ENCODE measurements at regions not wholly inside any gene's neighbourhood (a gene's known extent, or its start where the extent isn't known, plus 50 kb on each side); places are given as distances from the start of the nearest gene placed in this dataset.

- no peaks in the 10 kb centered on the region for H3K36me3 ChIP-seq (ENCODE audit: control insufficient read depth in 1 of 2, insufficient read depth in 2 of 2, low read length in 2 of 2)
- H3K27me3 ChIP-seq (ENCODE audit: insufficient read depth, low read length), result peaks cover 4% of the 10 kb centered on the region
- no peak overlapping the region for H3K9ac ChIP-seq (ENCODE audit: low read length)
- BruUV-seq (replicated peaks), result no TSS peak
- intact Hi-C loops (cut with micrococcal nuclease), result no loop called here
- H3K4me3 ChIP-seq (replicated peaks in 1 of 2; ENCODE audit: low read depth in 1 of 2, low read length in 2 of 2), result no peak overlapping the region
- H4K20me1 ChIP-seq (ENCODE audit: insufficient read depth), result no peaks in the 10 kb centered on the region
- H3K4me1 ChIP-seq (ENCODE audit: control insufficient read depth in 1 of 2, insufficient read depth in 2 of 2, low read length in 2 of 2), result no peaks in the 10 kb centered on the region
- no peak overlapping the region for H3K27ac ChIP-seq (ENCODE audit: low read depth, low read length)
- ATAC-seq (no peak), DNase-seq (ENCODE audit: low read depth, low spot score) (no peak)
- H3K9me2 ChIP-seq (ENCODE audit: insufficient read depth), result no peaks in the 10 kb centered on the region
- no peaks in the 10 kb centered on the region for H3K79me2 ChIP-seq (ENCODE audit: insufficient read depth, low read length)
- ChIA-PET RAD21 (ENCODE audit: low non-redundant PET in 1 of 2, low total read pairs in 2 of 2, uncharacterized antibody in 2 of 2, unreplicated experiment in 2 of 2) (no interaction called here), POLR2A (no interaction called here), CTCF (no interaction called here)
- no peak for TF ChIP-seq CBX3 (IDR thresholded peaks at IDR 0.05; ENCODE audit: low read depth)
- TF ChIP-seq ZBTB33 (IDR thresholded peaks at IDR 0.05; ENCODE audit: extremely low read depth, insufficient replicate concordance, low read length), result no peak
- no peak for TF ChIP-seq CTCF (IDR thresholded peaks at IDR 0.05 in 2 of 3, conservative IDR thresholded peaks at IDR 0.05 in 1 of 3; ENCODE audit: borderline replicate concordance in 1 of 3, insufficient read depth in 1 of 3, low read depth in 2 of 3, low read length in 2 of 3)
- no peak for TF ChIP-seq POLR2AphosphoS5 (IDR thresholded peaks at IDR 0.05; ENCODE audit: low read depth, low read length)
- TF ChIP-seq SIN3A (IDR thresholded peaks at IDR 0.05; ENCODE audit: low read depth), result no peak
- H3K9me3 ChIP-seq (ENCODE audit: control insufficient read depth in 1 of 2, insufficient read depth in 1 of 2, low read depth in 1 of 2, low read length in 2 of 2), result 0 out of 4 replicates have a peak, but pooled peaks cover 0 to 2% of the 10 kb centered on the region in 2 experiments
- no peak overlapping the region for H2AFZ ChIP-seq (ENCODE audit: low read depth, low read length, poor library complexity, severe bottlenecking)
- no peak overlapping the region for H3K4me2 ChIP-seq (ENCODE audit: low read length)
Observed at GRCh38 chr22:48393885-48394284, 1433.8 kb downstream of the BRD1 start.

- intact Hi-C loops (cut with micrococcal nuclease), result no loop called here
- Histone ChIP-seq H2AFZ (ENCODE audit: low read depth, low read length, poor library complexity, severe bottlenecking) (no peak overlapping the region), H3K79me2 (ENCODE audit: insufficient read depth, low read length) (no peaks in the 10 kb centered on the region), H3K27me3 (ENCODE audit: insufficient read depth, low read length) (peaks cover 4% of the 10 kb centered on the region), H3K4me1 (ENCODE audit: control insufficient read depth in 1 of 2, insufficient read depth in 2 of 2, low read length in 2 of 2) (no peaks in the 10 kb centered on the region), H3K27ac (ENCODE audit: low read depth, low read length) (no peak overlapping the region), H3K9me2 (ENCODE audit: insufficient read depth) (no peaks in the 10 kb centered on the region), H3K36me3 (ENCODE audit: control insufficient read depth in 1 of 2, insufficient read depth in 2 of 2, low read length in 2 of 2) (no peaks in the 10 kb centered on the region), H4K20me1 (ENCODE audit: insufficient read depth) (no peaks in the 10 kb centered on the region), H3K9ac (ENCODE audit: low read length) (no peak overlapping the region), H3K4me3 (replicated peaks in 1 of 2; ENCODE audit: low read depth in 1 of 2, low read length in 2 of 2) (no peak overlapping the region), H3K9me3 (ENCODE audit: control insufficient read depth in 1 of 2, insufficient read depth in 1 of 2, low read depth in 1 of 2, low read length in 2 of 2) (0 out of 4 replicates have a peak, but pooled peaks cover 0 to 2% of the 10 kb centered on the region in 2 experiments), H3K4me2 (ENCODE audit: low read length) (no peak overlapping the region)
- TF ChIP-seq SIN3A (IDR thresholded peaks at IDR 0.05; ENCODE audit: low read depth) (no peak), ZBTB33 (IDR thresholded peaks at IDR 0.05; ENCODE audit: extremely low read depth, insufficient replicate concordance, low read length) (no peak), ZNF274 (IDR thresholded peaks at IDR 0.05; ENCODE audit: low read depth, low read length) (no peak), ZFX (IDR thresholded peaks at IDR 0.05) (no peak), SP1 (IDR thresholded peaks at IDR 0.05; ENCODE audit: low read depth) (no peak), CEBPB (IDR thresholded peaks at IDR 0.05; ENCODE audit: low read depth) (no peak), EGR1 (IDR thresholded peaks at IDR 0.05; ENCODE audit: low read depth) (no peak), POLR2AphosphoS5 (IDR thresholded peaks at IDR 0.05; ENCODE audit: low read depth, low read length) (no peak), SRF (IDR thresholded peaks at IDR 0.05; ENCODE audit: low read depth) (no peak), YY1 (IDR thresholded peaks at IDR 0.05; ENCODE audit: extremely low read depth, insufficient replicate concordance, low read depth, low read length) (no peak), CBX3 (IDR thresholded peaks at IDR 0.05; ENCODE audit: low read depth) (no peak), MAX (IDR thresholded peaks at IDR 0.05) (no peak), ELF1 (IDR thresholded peaks at IDR 0.05; ENCODE audit: borderline replicate concordance, low read depth) (no peak), FOSL1 (IDR thresholded peaks at IDR 0.05; ENCODE audit: low read depth) (no peak)
- no peak for ATAC-seq
- no peak for DNase-seq (ENCODE audit: low read depth, low spot score)
- ChIA-PET POLR2A (no interaction called here), RAD21 (ENCODE audit: low non-redundant PET in 1 of 2, low total read pairs in 2 of 2, uncharacterized antibody in 2 of 2, unreplicated experiment in 2 of 2) (no interaction called here), CTCF (no interaction called here)
- BruUV-seq (replicated peaks), result no TSS peak
Observed at GRCh38 chr22:48393041-48393370, 1434.7 kb downstream of the BRD1 start.
